NCI-H187 treated with DMSO at 0.1 percent for 48 hours (cell line): ENCODE measurements at regions not wholly inside any gene's neighbourhood (a gene's known extent, or its start where the extent isn't known, plus 50 kb on each side); places are given as distances from the start of the nearest gene placed in this dataset.

Experiments
- DNase-seq: peaks from one replicate; lab custom pipeline; 2025; lab: John Stamatoyannopoulos, UW

- DNase-seq = no peak
These were observed 452.3 kb downstream of the ZSWIM6 start for GRCh38 chr5:61784341-61784740.

DNA sequence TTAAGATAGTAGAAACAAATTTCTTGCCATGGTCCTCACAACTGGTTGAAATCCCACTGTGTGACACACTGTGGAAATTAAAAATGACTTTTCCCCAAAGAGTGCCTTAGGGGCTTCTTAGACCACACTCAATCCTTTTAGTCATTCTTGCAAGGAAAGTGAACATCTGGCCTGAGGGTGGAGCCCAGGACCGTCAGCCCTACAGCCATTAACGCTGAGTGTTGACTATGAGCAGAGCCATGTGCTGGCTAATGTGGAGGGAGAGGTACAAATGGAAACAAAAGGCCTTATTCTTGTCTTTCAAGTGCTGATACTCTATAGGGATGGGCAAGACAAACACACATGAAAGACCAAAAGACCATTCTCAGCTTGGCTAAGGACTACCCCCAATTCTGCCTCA lies 456.5 kb downstream of the ZSWIM6 start:
- DNase-seq = no peak

- DNase-seq = no peak
These were observed 457.9 kb downstream of the ZSWIM6 start for GRCh38 chr5:61790007-61790406.

GRCh38 chr5:61790678-61791077 lies 458.6 kb downstream of the ZSWIM6 start:
- no peak for DNase-seq

DNA sequence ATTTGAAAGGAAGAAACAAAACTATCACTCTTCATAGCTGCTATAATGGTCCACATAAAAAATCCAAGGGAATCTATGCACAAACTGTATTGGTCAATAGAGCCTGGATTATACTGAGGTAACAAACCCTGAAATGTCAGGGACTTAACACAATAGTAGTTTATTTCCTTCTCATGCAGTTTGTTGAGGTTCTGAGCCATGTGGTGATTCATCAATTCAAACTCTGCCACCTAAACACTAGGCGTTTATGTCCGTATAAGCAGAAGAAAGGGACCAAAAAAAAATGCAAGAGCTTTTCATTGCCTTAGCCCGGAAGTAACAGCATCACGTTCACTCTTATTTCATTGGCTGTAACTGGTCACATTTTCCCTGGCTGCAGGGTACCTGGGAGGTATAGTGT lies 464.7 kb downstream of the ZSWIM6 start:
- no peak for DNase-seq

GRCh38 chr5:61800450-61800849 lies 468.4 kb downstream of the ZSWIM6 start:
- no peak for DNase-seq

DNA sequence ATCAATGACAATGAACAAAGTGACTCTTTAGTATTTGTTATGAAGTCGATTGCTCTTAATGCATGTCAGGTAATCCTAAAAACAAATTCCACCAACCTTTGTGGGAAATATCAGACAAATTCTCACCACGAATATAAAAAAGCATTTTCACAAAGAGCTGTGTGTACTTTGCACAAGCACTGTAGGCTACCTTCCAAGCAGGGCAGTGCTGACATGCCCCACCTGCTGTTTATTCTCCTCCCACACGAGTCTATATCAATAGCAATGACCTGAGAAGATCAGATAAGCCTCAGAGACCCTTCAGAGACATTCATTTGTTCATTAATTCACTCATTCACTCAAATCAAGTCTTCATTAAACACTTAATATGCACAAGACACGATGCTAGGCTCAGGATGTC lies 469.1 kb downstream of the ZSWIM6 start:
- no peak for DNase-seq

GRCh38 chr5:61802456-61802855 lies 470.4 kb downstream of the ZSWIM6 start:
- DNase-seq = no peak

- DNase-seq = no peak
These were observed 473.0 kb downstream of the ZSWIM6 start for GRCh38 chr5:61805101-61805500.

- no peak for DNase-seq
These were observed 474.5 kb downstream of the ZSWIM6 start for GRCh38 chr5:61806491-61807020.

- DNase-seq = no peak
These were observed 476.0 kb downstream of the ZSWIM6 start for GRCh38 chr5:61808091-61808490.

- DNase-seq = no peak
These were observed 476.9 kb downstream of the ZSWIM6 start for GRCh38 chr5:61808909-61809308.

- DNase-seq = peak; percentile 73
These were observed 477.6 kb downstream of the ZSWIM6 start for GRCh38 chr5:61809651-61810050.

DNA sequence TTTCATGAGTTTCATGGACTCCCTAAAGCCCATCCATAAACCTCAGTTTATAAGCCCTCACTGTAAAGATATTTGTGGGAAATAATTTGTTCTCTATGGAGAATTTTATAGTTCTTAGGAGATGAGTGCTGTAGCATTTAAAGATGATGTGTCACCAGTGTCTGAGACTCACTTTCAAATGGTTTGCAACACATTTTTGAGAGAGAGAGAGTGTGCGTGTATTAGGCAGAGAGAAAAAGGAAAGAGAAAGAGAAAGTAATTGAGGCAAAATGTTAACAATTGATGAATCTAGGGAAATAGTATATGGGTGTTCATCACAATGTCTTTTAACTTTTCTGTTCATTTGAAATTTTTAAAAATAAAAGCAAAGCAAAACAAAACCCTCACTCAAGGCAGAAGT lies 479.0 kb downstream of the ZSWIM6 start:
- no peak for DNase-seq

GRCh38 chr5:61813361-61813760 lies 481.3 kb downstream of the ZSWIM6 start:
- DNase-seq = no peak

- DNase-seq = no peak
These were observed 483.3 kb downstream of the ZSWIM6 start for GRCh38 chr5:61815339-61815738.

DNA sequence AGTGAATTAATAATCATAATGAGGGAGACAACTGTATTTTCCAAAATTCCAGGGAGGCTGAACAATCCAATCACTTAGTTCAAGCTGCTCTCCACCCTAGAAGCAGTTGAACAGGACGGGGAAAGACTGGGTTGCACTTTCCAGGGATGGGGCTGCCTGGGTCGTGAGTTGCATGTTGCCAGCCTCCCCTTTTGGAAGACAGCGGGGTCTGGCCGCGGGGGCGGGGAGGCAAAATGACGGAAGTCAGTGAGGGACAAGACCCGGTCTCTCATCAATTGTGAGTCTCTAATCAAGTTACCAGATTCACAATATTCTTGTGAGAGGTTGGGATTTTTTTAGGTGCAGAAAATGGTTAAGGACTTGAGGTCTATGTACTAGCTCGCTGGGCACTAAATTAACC lies 484.1 kb downstream of the ZSWIM6 start:
- no peak for DNase-seq

- DNase-seq = no peak
These were observed 484.8 kb downstream of the ZSWIM6 start for GRCh38 chr5:61816585-61817450.

- DNase-seq = no peak
These were observed 485.6 kb downstream of the ZSWIM6 start for GRCh38 chr5:61817472-61818326.

DNA sequence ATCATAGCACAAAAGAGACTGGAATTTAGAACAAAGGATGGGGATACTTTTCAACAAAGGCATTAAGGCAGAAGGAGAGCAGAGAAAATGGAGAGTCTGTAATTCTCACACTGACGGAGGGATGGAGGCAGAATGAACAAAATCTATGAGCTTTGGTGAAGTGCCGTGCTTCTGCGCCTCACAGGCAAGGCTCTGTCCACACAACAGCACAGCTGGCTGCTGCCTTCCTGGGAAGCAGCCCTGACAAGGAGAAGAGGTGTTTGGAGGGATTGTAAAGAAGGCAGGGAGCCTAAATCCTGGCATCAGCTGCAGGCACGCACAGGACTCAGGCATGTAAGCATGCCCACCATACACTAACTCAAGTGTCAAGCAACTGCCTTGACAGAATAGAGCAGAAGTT lies 485.2 kb upstream of the KIF2A start:
- no peak for DNase-seq

GRCh38 chr5:61821561-61821960 lies 484.4 kb upstream of the KIF2A start:
- no peak for DNase-seq

DNA sequence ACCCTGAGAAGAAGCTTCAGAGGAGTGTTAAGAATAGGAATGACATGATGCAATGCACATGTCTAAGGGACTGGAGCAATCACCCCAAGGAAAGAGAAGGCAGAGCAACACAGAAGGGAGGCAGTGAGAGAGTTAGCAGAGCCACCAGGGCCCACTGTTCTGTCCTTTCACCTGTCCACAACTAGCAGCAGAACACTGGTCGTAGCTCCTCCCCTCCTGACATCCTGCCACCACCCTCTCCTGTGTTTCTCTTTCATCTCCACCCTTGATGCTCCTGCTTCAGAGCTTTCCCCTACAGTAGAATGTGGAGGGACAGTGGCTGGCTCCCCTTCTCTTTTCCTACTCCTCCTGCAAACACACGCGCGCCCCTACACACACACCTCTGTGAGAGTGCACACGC lies 483.4 kb upstream of the KIF2A start:
- no peak for DNase-seq

GRCh38 chr5:61823065-61823464 lies 482.9 kb upstream of the KIF2A start:
- no peak for DNase-seq
